ENCODE measurements at regions not wholly inside any gene's neighbourhood (a gene's known extent, or its start where the extent isn't known, plus 50 kb on each side); places are given as distances from the start of the nearest gene placed in this dataset.

DNA sequence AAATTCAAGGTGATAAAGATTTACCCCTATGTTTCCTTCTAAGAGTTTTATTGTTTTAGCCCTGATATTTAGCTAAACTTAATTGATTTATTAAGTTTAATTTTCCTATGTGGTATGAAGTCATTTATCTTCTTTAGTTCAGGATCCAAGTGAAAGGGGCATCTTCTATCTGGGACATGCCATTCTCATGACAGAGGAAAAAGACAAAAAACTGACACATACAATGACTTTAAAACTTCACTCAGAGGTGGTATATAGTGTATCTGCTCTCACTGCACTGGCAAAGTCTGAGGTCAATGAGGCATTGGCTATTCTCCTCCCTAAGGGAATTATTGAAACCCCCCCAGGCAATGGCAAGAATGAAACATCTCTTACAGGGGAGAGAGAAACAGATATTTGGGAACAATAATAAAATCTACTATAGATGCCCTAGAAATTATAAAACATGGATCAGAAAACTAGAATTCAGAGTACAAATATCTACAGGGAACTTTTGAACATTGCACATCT, 237.4 kb downstream of the MYCN start:
- no peak for DNase-seq
- H3K4me1 Mint-ChIP-seq (ENCODE audit: low read depth, unreplicated experiment): peaks cover 9% of the 10 kb centered on the region
- H3K27me3 Mint-ChIP-seq (ENCODE audit: unreplicated experiment): peaks cover 3% of the 10 kb centered on the region
- no peak overlapping the region for H3K4me3 Mint-ChIP-seq (ENCODE audit: unreplicated experiment)
- TF ChIP-seq, protein P1, sequence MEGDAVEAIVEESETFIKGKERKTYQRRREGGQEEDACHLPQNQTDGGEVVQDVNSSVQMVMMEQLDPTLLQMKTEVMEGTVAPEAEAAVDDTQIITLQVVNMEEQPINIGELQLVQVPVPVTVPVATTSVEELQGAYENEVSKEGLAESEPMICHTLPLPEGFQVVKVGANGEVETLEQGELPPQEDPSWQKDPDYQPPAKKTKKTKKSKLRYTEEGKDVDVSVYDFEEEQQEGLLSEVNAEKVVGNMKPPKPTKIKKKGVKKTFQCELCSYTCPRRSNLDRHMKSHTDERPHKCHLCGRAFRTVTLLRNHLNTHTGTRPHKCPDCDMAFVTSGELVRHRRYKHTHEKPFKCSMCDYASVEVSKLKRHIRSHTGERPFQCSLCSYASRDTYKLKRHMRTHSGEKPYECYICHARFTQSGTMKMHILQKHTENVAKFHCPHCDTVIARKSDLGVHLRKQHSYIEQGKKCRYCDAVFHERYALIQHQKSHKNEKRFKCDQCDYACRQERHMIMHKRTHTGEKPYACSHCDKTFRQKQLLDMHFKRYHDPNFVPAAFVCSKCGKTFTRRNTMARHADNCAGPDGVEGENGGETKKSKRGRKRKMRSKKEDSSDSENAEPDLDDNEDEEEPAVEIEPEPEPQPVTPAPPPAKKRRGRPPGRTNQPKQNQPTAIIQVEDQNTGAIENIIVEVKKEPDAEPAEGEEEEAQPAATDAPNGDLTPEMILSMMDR (IDR thresholded peaks at IDR 0.05; ENCODE audit: partially characterized antibody, unreplicated experiment): no peak
- peaks cover 4% of the 10 kb centered on the region for H3K9me3 Mint-ChIP-seq (ENCODE audit: unreplicated experiment)
- no peak overlapping the region for H3K27ac Mint-ChIP-seq (ENCODE audit: unreplicated experiment)
- no peaks in the 10 kb centered on the region for H3K36me3 Mint-ChIP-seq (ENCODE audit: unreplicated experiment)

DNA sequence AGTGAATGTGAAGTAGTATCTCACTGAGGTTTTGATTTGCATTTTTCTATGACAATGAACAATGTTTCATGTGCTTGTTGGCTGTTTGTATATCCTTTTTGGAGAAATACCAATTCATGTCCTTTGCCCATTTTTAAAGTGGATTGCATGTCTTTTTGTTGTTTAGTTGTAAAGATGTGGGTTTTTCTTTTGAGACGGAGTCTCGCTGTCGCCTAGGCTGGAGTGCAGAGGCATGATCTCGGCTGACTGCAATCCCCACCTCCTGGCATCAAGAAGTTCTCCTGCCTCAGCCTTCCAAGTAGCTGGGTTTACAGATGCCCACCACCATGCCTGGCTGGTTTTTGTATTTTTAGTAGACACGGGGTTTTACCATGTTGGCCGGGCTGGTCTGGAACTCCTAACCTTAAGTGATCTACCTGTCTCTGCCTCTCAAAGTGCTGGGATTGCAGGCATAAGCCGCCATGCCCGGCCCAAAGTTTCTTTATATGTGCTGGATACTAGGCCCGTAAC, 236.7 kb downstream of the MYCN start:
- H3K4me1 Mint-ChIP-seq (ENCODE audit: low read depth, unreplicated experiment): peaks cover 9% of the 10 kb centered on the region
- peaks cover 3% of the 10 kb centered on the region for H3K27me3 Mint-ChIP-seq (ENCODE audit: unreplicated experiment)
- H3K27ac Mint-ChIP-seq (ENCODE audit: unreplicated experiment): no peak overlapping the region
- DNase-seq: no peak
- no peak overlapping the region for H3K4me3 Mint-ChIP-seq (ENCODE audit: unreplicated experiment)
- no peaks in the 10 kb centered on the region for H3K36me3 Mint-ChIP-seq (ENCODE audit: unreplicated experiment)
- H3K9me3 Mint-ChIP-seq (ENCODE audit: unreplicated experiment): peaks cover 4% of the 10 kb centered on the region
- TF ChIP-seq, protein P1 (IDR thresholded peaks at IDR 0.05; ENCODE audit: partially characterized antibody, unreplicated experiment): no peak

DNA sequence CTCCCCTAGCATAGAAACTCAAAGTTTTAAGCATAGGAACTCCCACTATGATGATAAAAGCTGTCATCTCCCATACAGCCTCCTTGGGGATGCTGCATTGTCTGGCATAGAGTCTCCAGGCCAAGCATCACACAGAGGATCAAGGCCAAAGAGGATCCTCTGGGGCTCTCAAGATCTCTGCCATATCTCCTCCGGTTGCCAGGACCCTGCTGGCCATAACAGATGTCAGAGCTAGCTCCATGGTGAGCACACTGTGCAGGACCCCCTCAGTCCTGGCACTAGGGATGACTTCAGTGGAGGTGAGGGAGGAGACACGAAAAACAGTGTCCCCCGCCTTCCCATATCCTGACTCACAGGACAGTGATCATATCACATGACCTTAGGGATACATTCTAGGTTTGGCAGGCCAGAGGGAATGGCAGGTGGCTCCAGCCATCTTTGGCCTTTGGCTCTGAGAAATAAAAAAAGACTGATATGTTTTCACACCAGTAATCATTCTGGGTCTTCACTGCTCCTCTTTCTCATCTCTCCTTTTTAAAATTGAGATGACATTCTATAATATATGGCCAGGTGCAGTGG, 235.0 kb downstream of the MYCN start:
- H3K9me3 Mint-ChIP-seq (ENCODE audit: unreplicated experiment): peaks cover 1% of the 10 kb centered on the region

DNA sequence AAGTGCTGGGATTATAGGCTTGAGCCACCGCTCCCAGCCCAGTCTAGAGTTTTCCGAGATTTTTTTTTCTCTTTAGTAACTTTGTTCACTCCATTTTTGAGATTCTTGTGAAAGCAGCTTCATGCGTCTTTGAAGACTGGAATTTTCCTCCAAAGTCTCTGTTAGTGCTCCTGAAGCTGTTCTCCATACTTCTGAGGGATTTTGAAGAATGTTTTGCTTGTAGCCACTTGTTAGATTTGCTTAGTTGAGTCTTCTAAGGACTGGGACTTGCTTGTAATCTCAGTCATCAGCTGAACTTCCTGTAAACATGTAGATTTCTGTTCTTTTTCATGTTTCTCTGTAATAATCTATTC, 234.3 kb downstream of the MYCN start:
- TF ChIP-seq, protein P1 (IDR thresholded peaks at IDR 0.05; ENCODE audit: partially characterized antibody, unreplicated experiment): no peak
- peaks cover 5% of the 10 kb centered on the region for H3K4me1 Mint-ChIP-seq (ENCODE audit: low read depth, unreplicated experiment)
- H3K9me3 Mint-ChIP-seq (ENCODE audit: unreplicated experiment): peaks cover 1% of the 10 kb centered on the region
- H3K27me3 Mint-ChIP-seq (ENCODE audit: unreplicated experiment): peaks cover 3% of the 10 kb centered on the region
- H3K36me3 Mint-ChIP-seq (ENCODE audit: unreplicated experiment): no peaks in the 10 kb centered on the region
- H3K4me3 Mint-ChIP-seq (ENCODE audit: unreplicated experiment): no peak overlapping the region
- no peak overlapping the region for H3K27ac Mint-ChIP-seq (ENCODE audit: unreplicated experiment)
- DNase-seq: no peak

More for the DNA sequence above, 235.0 kb downstream of the MYCN start:
- H3K27ac Mint-ChIP-seq (ENCODE audit: unreplicated experiment): no peak overlapping the region
- TF ChIP-seq, protein P1 (IDR thresholded peaks at IDR 0.05; ENCODE audit: partially characterized antibody, unreplicated experiment): no peak
- no peak overlapping the region for H3K4me3 Mint-ChIP-seq (ENCODE audit: unreplicated experiment)
- peaks cover 9% of the 10 kb centered on the region for H3K4me1 Mint-ChIP-seq (ENCODE audit: low read depth, unreplicated experiment)
- DNase-seq: no peak
- no peaks in the 10 kb centered on the region for H3K36me3 Mint-ChIP-seq (ENCODE audit: unreplicated experiment)
- H3K27me3 Mint-ChIP-seq (ENCODE audit: unreplicated experiment): peaks cover 3% of the 10 kb centered on the region

DNA sequence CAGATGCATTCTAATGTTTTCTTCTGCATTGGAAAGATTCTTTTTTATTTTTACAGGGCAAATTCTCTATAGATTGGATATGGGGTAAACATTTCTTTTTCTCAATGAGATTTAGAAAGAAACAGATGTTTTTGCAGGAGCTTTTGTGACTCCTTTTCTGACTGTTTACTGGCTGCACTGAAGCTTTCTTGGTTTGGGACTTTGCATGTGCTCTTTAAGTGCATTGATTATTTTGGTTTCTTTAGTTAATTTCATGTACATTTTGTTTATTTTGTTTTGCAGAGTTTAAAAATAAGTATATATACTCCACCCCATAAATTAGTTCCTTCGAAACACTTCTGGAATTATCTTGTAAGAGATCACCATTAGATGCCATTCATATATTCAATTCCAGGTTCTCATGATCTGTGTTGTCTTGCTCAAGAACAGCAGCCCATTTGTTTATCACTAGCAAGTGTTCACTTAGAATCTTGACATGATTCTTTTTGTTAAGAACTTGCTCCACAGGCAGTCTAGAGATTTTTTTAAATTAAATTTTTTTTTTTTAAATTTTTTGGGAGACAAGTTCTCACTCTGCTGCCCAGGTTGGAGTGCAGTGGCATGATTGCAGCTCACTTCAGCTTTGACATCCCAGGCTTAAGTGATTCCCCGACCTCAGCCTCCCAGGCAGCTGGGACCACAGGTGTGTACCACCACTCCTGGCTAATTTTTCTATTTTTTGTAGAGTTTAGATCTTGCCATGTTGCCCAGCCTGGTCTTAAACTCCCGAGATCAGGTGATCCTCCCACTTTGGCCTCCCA, 233.7 kb downstream of the MYCN start:
- TF ChIP-seq, protein P1 (IDR thresholded peaks at IDR 0.05; ENCODE audit: partially characterized antibody, unreplicated experiment): no peak
- peaks cover 2% of the 10 kb centered on the region for H3K4me1 Mint-ChIP-seq (ENCODE audit: low read depth, unreplicated experiment)
- H3K27ac Mint-ChIP-seq (ENCODE audit: unreplicated experiment): no peak overlapping the region
- no peaks in the 10 kb centered on the region for H3K27me3 Mint-ChIP-seq (ENCODE audit: unreplicated experiment)
- H3K9me3 Mint-ChIP-seq (ENCODE audit: unreplicated experiment): peaks cover 1% of the 10 kb centered on the region
- no peak for DNase-seq
- H3K4me3 Mint-ChIP-seq (ENCODE audit: unreplicated experiment): no peak overlapping the region
- H3K36me3 Mint-ChIP-seq (ENCODE audit: unreplicated experiment): no peaks in the 10 kb centered on the region
